ENCODE measurements at regions not wholly inside any gene's neighbourhood (a gene's known extent, or its start where the extent isn't known, plus 50 kb on each side); places are given as distances from the start of the nearest gene placed in this dataset.

DNA sequence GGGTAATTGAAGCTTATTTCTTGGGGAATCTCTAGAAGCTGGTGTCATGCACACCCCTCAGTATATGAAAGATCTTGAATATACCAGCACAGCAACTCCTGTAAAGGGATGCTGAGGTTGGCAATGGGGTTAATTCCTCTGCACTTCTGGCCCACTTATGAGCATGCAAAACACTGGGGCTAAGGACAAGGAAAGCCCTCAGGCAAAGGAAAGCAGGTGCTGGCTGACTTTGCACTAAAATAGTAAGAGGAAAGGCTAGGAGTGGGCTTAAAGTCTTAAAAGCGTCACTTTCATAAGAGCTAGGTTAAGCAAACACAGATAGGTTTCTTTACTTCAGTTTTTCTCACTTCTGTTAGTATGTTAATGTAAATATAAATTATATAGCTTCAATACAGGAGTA, 572.6 kb upstream of the LUZP2 start:
- no peak overlapping the region for H2AFZ ChIP-seq (ENCODE audit: low read depth, low read length)
- H3K27me3 Mint-ChIP-seq (ENCODE audit: low read depth, unreplicated experiment), result no peaks in the 10 kb centered on the region
- no peaks in the 10 kb centered on the region for H3K79me2 ChIP-seq (ENCODE audit: insufficient read depth, low read length)
- no peaks in the 10 kb centered on the region for H4K20me1 ChIP-seq (ENCODE audit: insufficient read depth, low read length)
- H3K4me3 ChIP-seq (ENCODE audit: insufficient read depth, low read depth, low read length), result no peak overlapping the region
- no peaks in the 10 kb centered on the region for H3K27me3 ChIP-seq (ENCODE audit: insufficient read depth, low read length)
- no peaks in the 10 kb centered on the region for H3K4me1 Mint-ChIP-seq (ENCODE audit: low read depth, unreplicated experiment)
- H3K4me3 Mint-ChIP-seq (ENCODE audit: unreplicated experiment), result no peak overlapping the region
- no peaks in the 10 kb centered on the region for H3K36me3 Mint-ChIP-seq (ENCODE audit: low read depth, unreplicated experiment)
- no peak for DNase-seq (ENCODE audit: low read depth)
- H3K27ac Mint-ChIP-seq (ENCODE audit: unreplicated experiment), result no peak overlapping the region
- TF ChIP-seq CTCF (IDR thresholded peaks at IDR 0.05; ENCODE audit: insufficient read depth, low read depth, low read length) (no peak), EZH2 (IDR thresholded peaks at IDR 0.05; ENCODE audit: insufficient read depth, low read length) (no peak)
- H3K9ac ChIP-seq (ENCODE audit: low read length), result no peak overlapping the region
- no peak for FAIRE-seq
- H3K4me2 ChIP-seq (ENCODE audit: low read length), result no peak overlapping the region
- no peaks in the 10 kb centered on the region for H3K4me1 ChIP-seq (ENCODE audit: insufficient read depth, low read length)
- H3K9me3 Mint-ChIP-seq (ENCODE audit: unreplicated experiment), result no peaks in the 10 kb centered on the region
- H3K9me3 ChIP-seq (ENCODE audit: insufficient read depth, low read depth, low read length), result no peaks in the 10 kb centered on the region
- no peaks in the 10 kb centered on the region for H3K36me3 ChIP-seq (ENCODE audit: insufficient read depth, low read length)
- H3K27ac ChIP-seq (ENCODE audit: low read depth, low read length), result no peak overlapping the region

GRCh38 chr11:23931443-23931842, 565.4 kb upstream of the LUZP2 start:
- TF ChIP-seq EZH2 (IDR thresholded peaks at IDR 0.05; ENCODE audit: insufficient read depth, low read length) (no peak), CTCF (IDR thresholded peaks at IDR 0.05; ENCODE audit: insufficient read depth, low read depth, low read length) (no peak)

DNA sequence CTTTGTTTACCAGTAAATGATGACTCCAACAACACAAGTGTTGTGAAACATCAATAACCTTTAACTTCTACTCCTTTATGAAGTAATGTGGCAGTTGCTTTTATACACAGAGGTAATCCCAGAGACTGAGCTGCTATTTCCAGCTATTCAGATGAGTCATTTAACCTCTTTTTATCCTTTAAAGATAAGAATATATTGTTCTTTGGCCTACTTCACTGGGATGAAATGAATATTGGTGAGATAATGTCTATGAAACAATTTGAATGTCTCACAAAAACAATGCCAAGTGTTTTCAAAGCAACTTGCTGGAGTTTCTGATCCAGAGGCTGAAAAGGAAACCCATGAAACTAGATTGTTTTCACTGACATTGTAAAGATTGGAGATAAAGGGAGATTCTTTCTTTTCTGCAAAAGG, 564.4 kb upstream of the LUZP2 start:
- FAIRE-seq (peak; percentile 43), DNase-seq (ENCODE audit: low read depth) (peak; percentile 80)
- Mint-ChIP-seq H3K36me3 (ENCODE audit: low read depth, unreplicated experiment) (peaks cover 2% of the 10 kb centered on the region), H3K27ac (ENCODE audit: unreplicated experiment) (no peak overlapping the region), H3K9me3 (ENCODE audit: unreplicated experiment) (no peaks in the 10 kb centered on the region), H3K4me3 (ENCODE audit: unreplicated experiment) (no peak overlapping the region), H3K4me1 (ENCODE audit: low read depth, unreplicated experiment) (peaks cover 22% of the 10 kb centered on the region), H3K27me3 (ENCODE audit: low read depth, unreplicated experiment) (no peaks in the 10 kb centered on the region)
- Histone ChIP-seq H3K79me2 (ENCODE audit: insufficient read depth, low read length) (no peaks in the 10 kb centered on the region), H3K4me3 (ENCODE audit: insufficient read depth, low read depth, low read length) (no peak overlapping the region), H3K4me2 (ENCODE audit: low read length) (peak overlapping the region; percentile 45), H3K27ac (ENCODE audit: low read depth, low read length) (peak overlapping the region; percentile 80), H3K36me3 (ENCODE audit: insufficient read depth, low read length) (no peaks in the 10 kb centered on the region), H2AFZ (ENCODE audit: low read depth, low read length) (no peak overlapping the region), H4K20me1 (ENCODE audit: insufficient read depth, low read length) (no peaks in the 10 kb centered on the region), H3K4me1 (ENCODE audit: insufficient read depth, low read length) (peaks cover 9% of the 10 kb centered on the region), H3K9me3 (ENCODE audit: insufficient read depth, low read depth, low read length) (no peaks in the 10 kb centered on the region), H3K27me3 (ENCODE audit: insufficient read depth, low read length) (no peaks in the 10 kb centered on the region), H3K9ac (ENCODE audit: low read length) (peak overlapping the region; percentile 63)
- TF ChIP-seq EZH2 (IDR thresholded peaks at IDR 0.05; ENCODE audit: insufficient read depth, low read length) (no peak), CTCF (IDR thresholded peaks at IDR 0.05; ENCODE audit: insufficient read depth, low read depth, low read length) (no peak)

More at GRCh38 chr11:23931443-23931842, 565.4 kb upstream of the LUZP2 start:
- H4K20me1 ChIP-seq (ENCODE audit: insufficient read depth, low read length), result no peaks in the 10 kb centered on the region
- H3K36me3 ChIP-seq (ENCODE audit: insufficient read depth, low read length), result no peaks in the 10 kb centered on the region
- H3K4me1 ChIP-seq (ENCODE audit: insufficient read depth, low read length), result peaks cover 9% of the 10 kb centered on the region
- Mint-ChIP-seq H3K4me3 (ENCODE audit: unreplicated experiment) (no peak overlapping the region), H3K36me3 (ENCODE audit: low read depth, unreplicated experiment) (peaks cover 2% of the 10 kb centered on the region), H3K9me3 (ENCODE audit: unreplicated experiment) (no peaks in the 10 kb centered on the region), H3K27ac (ENCODE audit: unreplicated experiment) (no peak overlapping the region), H3K4me1 (ENCODE audit: low read depth, unreplicated experiment) (peaks cover 22% of the 10 kb centered on the region), H3K27me3 (ENCODE audit: low read depth, unreplicated experiment) (no peaks in the 10 kb centered on the region)
- no peak for FAIRE-seq
- no peak overlapping the region for H3K4me2 ChIP-seq (ENCODE audit: low read length)
- H3K9me3 ChIP-seq (ENCODE audit: insufficient read depth, low read depth, low read length), result no peaks in the 10 kb centered on the region
- no peak overlapping the region for H3K4me3 ChIP-seq (ENCODE audit: insufficient read depth, low read depth, low read length)
- no peak for DNase-seq (ENCODE audit: low read depth)
- H3K27ac ChIP-seq (ENCODE audit: low read depth, low read length), result peak overlapping the region; percentile 80
- no peak overlapping the region for H2AFZ ChIP-seq (ENCODE audit: low read depth, low read length)
- no peak overlapping the region for H3K9ac ChIP-seq (ENCODE audit: low read length)
- H3K79me2 ChIP-seq (ENCODE audit: insufficient read depth, low read length), result no peaks in the 10 kb centered on the region
- no peaks in the 10 kb centered on the region for H3K27me3 ChIP-seq (ENCODE audit: insufficient read depth, low read length)
